H1 (cell line): ENCODE measurements at regions not wholly inside any gene's neighbourhood (a gene's known extent, or its start where the extent isn't known, plus 50 kb on each side); places are given as distances from the start of the nearest gene placed in this dataset.

Source experiments
- CHD2 ChIP-seq: IDR thresholded peaks from 2 replicates; pipeline ENCODE4 v1.6.1; 2012; ENCODE audit warnings: low read length, improper control_type of control experiment
- CTCF ChIP-seq, 3 experiments: IDR thresholded peaks; 1 replicate in 2 of 3; 2 replicates in 1 of 3; pipeline versions ENCODE4 v1.5.1 to v1.6.1; 2011; ENCODE audit warnings: low read length in 3 of 3, mild to moderate bottlenecking in 3 of 3, inconsistent platforms in 2 of 3, low read depth in 1 of 3, moderate library complexity in 1 of 3; ENCODE audit not compliant: insufficient read depth in 1 of 3; ENCODE audit errors: control extremely low read depth in 1 of 3
- E2F6 ChIP-seq: IDR thresholded peaks from 2 replicates; pipeline ENCODE4 v1.6.1; 2012; ENCODE audit warnings: inconsistent platforms
- EZH2 ChIP-seq: fragments of 200-600 bp; sonication (generic); IDR thresholded peaks from 2 replicates; pipeline ENCODE4 v1.7.1; 2012; ENCODE audit warnings: low read depth, mild to moderate bottlenecking, moderate library complexity, low read length, inconsistent platforms; ENCODE audit not compliant: severe bottlenecking
- GABPA ChIP-seq: IDR thresholded peaks from 2 replicates; pipeline ENCODE4 v1.6.1; 2011; ENCODE audit warnings: mild to moderate bottlenecking, low read length, moderate library complexity, borderline replicate concordance; ENCODE audit not compliant: insufficient read depth
- POLR2A ChIP-seq, 2 experiments: IDR thresholded peaks; 1 replicate in 1 of 2; 2 replicates in 1 of 2; pipeline ENCODE4 v1.6.1; 2011; ENCODE audit warnings: low read depth in 2 of 2, low read length in 2 of 2, mild to moderate bottlenecking in 2 of 2; ENCODE audit errors: control extremely low read depth in 1 of 2
- RFX5 ChIP-seq: IDR thresholded peaks from 2 replicates; pipeline ENCODE4 v1.6.1; 2011; ENCODE audit warnings: low read depth, low read length, improper control_type of control experiment, borderline replicate concordance
- SP2 ChIP-seq: IDR thresholded peaks from 2 replicates; pipeline ENCODE4 v1.6.1; 2012; ENCODE audit warnings: mild to moderate bottlenecking, low read length, inconsistent platforms

- no peak for TF ChIP-seq CTCF (IDR thresholded peaks at IDR 0.05; ENCODE audit: control extremely low read depth in 1 of 3, insufficient read depth in 1 of 3, low read depth in 1 of 3, low read length in 3 of 3)
- TF ChIP-seq E2F6, result no peak
- TF ChIP-seq RFX5, result no peak
- no peak for TF ChIP-seq CHD2
- TF ChIP-seq GABPA, result no peak
- TF ChIP-seq SP2, result no peak
- TF ChIP-seq POLR2A (IDR thresholded peaks at IDR 0.05; ENCODE audit: control extremely low read depth in 1 of 2, low read depth in 2 of 2, low read length in 2 of 2), result no peak
- no peak for TF ChIP-seq EZH2
Observed at GRCh38 chr6:165872811-165873210, 209.8 kb upstream of the PDE10A start.
